Skeletal muscle tissue (tissue), 3 donors: ENCODE measurements at regions not wholly inside any gene's neighbourhood (a gene's known extent, or its start where the extent isn't known, plus 50 kb on each side); places are given as distances from the start of the nearest gene placed in this dataset.

Experiments used
- H3K27ac ChIP-seq: one replicate; pipeline ENCODE4 v1.7.0; 2013; ENCODE audit warnings: mild to moderate bottlenecking, low read depth, low read length, inconsistent platforms
- H3K27me3 ChIP-seq, 3 donors: one replicate each; pipeline ENCODE4 v1.7.0; 2013; ENCODE audit warnings: low read length in 3 of 3; ENCODE audit not compliant: control insufficient read depth in 3 of 3, insufficient read depth in 3 of 3
- H3K36me3 ChIP-seq, 3 donors: one replicate each; pipeline ENCODE4 v1.7.0; 2013; ENCODE audit warnings: low read length in 3 of 3; ENCODE audit not compliant: control insufficient read depth in 3 of 3, insufficient read depth in 3 of 3
- H3K4me1 ChIP-seq, 3 donors: one replicate each; pipeline ENCODE4 v1.7.0; 2013; ENCODE audit warnings: low read length in 3 of 3, mild to moderate bottlenecking in 3 of 3; ENCODE audit not compliant: control insufficient read depth in 3 of 3, insufficient read depth in 3 of 3
- H3K4me3 ChIP-seq, 3 donors: one replicate each; pipeline ENCODE4 v1.7.0; 2013; ENCODE audit warnings: low read length in 3 of 3
- H3K9ac ChIP-seq, 3 donors: one replicate each; pipeline ENCODE4 v1.7.0; 2013; ENCODE audit warnings: low read length in 3 of 3, mild to moderate bottlenecking in 3 of 3, moderate library complexity in 2 of 3, low read depth in 1 of 3
- H3K9me3 ChIP-seq, 3 donors: one replicate each; pipeline ENCODE4 v1.7.0; 2013; ENCODE audit warnings: low read length in 3 of 3; ENCODE audit not compliant: control insufficient read depth in 3 of 3
- donor health status: Osteomylitis.

GRCh38 chr2:65788556-65788955, 356.2 kb upstream of the SPRED2 start:
- no peak overlapping the region for H3K27ac ChIP-seq
- no peak overlapping the region for H3K4me3 ChIP-seq
- no peaks in the 10 kb centered on the region for H3K9me3 ChIP-seq
- no peaks in the 10 kb centered on the region for H3K36me3 ChIP-seq
- no peak overlapping the region for H3K9ac ChIP-seq
- H3K27me3 ChIP-seq: no peaks in the 10 kb centered on the region
- no peaks in the 10 kb centered on the region for H3K4me1 ChIP-seq

DNA sequence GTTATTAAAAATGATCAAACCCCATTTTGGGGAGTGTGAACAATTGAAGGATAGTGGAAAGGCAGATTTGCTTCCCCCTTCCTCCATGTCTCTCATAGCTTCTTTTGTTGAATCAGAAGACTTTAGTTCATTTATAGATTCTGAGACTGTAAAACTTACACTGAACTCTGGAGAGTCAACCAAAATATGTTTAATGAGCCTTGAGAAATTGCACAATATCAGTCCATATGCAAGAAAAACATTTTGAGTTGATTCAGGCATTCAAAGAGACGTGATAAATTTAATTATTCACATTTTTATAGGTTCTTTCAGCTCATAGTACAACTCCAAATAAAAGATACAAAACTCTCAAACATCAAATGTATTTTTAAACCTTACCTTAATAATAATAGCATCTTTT, 354.4 kb upstream of the SPRED2 start:
- Histone ChIP-seq H3K36me3 (no peaks in the 10 kb centered on the region), H3K27me3 (no peaks in the 10 kb centered on the region), H3K9me3 (no peaks in the 10 kb centered on the region), H3K27ac (no peak overlapping the region), H3K9ac (no peak overlapping the region), H3K4me3 (no peak overlapping the region), H3K4me1 (no peaks in the 10 kb centered on the region)

DNA sequence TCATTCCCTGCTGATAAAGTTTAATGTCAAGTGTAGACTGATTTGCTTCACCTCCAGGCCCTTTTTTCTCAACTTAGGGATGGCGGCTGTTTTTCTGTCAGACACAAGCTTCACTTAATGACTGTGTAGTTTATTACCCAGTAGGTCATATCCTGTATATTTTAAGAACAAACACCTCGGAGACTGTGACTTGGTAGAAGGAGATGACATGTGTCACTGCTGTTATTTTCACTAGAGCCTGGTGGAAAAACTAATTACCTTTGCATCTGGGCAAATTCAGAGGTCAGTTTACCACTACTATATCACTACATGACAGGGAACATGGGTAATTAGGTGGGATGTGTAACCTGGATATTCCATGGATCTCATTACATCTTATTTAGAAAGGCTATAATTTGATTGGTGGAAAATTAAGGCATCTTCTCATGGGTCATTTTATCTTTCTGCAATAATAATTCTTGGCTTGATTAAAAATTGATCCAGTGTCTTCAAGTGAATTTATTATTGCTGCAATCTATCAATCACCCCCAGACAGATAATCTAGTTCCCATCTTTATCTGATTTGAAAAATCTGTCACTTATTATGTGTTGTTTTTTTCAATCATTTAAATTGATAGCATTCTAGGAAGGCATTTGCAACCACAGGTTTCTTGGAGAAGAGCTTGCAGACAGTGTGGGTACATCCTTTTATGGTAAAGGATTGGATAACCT, 353.8 kb upstream of the SPRED2 start:
- H3K4me1 ChIP-seq: no peaks in the 10 kb centered on the region
- no peak overlapping the region for H3K9ac ChIP-seq
- no peak overlapping the region for H3K4me3 ChIP-seq
- no peaks in the 10 kb centered on the region for H3K36me3 ChIP-seq
- H3K27ac ChIP-seq: no peak overlapping the region
- no peaks in the 10 kb centered on the region for H3K27me3 ChIP-seq
- H3K9me3 ChIP-seq: no peaks in the 10 kb centered on the region

DNA sequence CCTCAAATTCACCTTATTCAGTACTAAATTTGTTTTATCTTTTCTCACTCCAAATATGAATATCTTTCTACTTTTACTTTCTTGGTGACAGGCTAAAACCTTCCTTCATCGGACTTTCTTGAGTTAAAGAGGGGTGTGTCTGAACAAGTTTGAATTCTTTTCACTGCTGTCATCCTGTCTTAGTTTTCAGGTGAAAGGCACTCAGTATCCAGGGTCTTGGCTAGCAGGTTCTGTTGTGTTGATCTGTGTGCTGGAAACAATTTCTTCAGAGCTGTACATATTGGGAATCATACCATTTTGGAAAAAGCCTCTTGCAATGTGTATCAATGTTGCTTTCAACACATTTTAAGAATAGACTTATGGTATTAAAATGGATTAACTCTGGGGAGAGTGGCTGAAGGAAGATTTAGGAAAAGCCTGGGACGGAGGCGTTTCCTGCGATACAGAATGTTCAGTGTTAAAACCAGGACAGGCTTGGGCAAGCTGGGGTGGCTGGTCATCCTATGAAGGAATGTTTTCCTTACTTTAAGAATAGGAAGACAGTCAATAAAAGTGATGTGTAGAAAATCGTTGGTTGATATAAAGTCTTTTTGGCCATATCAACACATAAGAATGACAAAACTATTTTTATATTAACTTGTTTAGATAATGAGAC, 350.7 kb upstream of the SPRED2 start:
- Histone ChIP-seq H3K27me3 (no peaks in the 10 kb centered on the region), H3K9ac (no peak overlapping the region), H3K4me3 (no peak overlapping the region)

DNA sequence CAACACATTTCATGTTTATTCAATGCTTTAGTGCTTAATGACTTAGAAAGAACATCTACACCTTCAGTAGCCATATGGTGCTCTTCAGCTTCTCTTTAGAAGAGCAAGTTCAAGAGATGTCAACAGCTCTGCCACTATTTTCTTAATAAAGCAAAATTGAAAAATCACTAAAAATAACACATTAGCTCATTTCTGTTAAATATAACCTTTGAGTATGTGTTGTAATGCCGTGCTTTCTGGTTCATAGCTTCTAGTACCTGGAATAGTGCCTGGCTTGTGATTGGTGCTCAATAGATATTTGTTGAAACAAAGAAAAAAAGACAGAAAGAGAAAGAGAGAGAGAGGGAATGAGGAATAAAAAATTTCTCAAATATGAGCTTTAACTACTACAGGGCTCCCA, 349.8 kb upstream of the SPRED2 start:
- Histone ChIP-seq H3K4me3 (no peak overlapping the region), H3K27me3 (no peaks in the 10 kb centered on the region), H3K27ac (no peak overlapping the region), H3K4me1 (no peaks in the 10 kb centered on the region), H3K9ac (no peak overlapping the region), H3K9me3 (no peaks in the 10 kb centered on the region), H3K36me3 (no peaks in the 10 kb centered on the region)

More for the DNA sequence above, 350.7 kb upstream of the SPRED2 start:
- Histone ChIP-seq H3K4me1 (no peaks in the 10 kb centered on the region), H3K27ac (no peak overlapping the region), H3K9me3 (no peaks in the 10 kb centered on the region), H3K36me3 (no peaks in the 10 kb centered on the region)

- no peaks in the 10 kb centered on the region for H3K27me3 ChIP-seq
- no peaks in the 10 kb centered on the region for H3K9me3 ChIP-seq
- H3K9ac ChIP-seq: no peak overlapping the region
- no peaks in the 10 kb centered on the region for H3K4me1 ChIP-seq
- H3K36me3 ChIP-seq: no peaks in the 10 kb centered on the region
- H3K27ac ChIP-seq: no peak overlapping the region
- no peak overlapping the region for H3K4me3 ChIP-seq
Observed at GRCh38 chr2:65781756-65782155, 349.4 kb upstream of the SPRED2 start.

DNA sequence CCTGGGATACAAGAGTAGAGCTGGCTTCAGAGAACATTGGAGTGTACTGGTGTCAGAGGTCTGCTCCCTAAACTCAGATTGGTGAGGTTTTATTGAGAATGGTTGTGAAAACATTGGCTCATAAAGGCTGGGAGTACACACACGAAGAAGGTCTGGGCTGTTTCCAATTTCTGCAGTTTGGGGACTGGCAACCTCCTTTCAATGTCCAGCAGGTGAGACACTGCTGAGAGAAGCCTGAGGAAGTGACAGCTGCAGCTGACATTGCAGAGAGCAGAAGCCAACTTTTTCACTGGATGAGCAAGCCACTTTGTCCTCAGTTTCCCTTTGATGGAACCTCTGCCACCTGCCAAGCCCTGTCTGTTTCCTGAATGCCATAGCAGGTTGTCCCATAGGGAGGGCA, 346.6 kb upstream of the SPRED2 start:
- Histone ChIP-seq H3K36me3 (no peaks in the 10 kb centered on the region), H3K4me1 (no peaks in the 10 kb centered on the region), H3K9ac (no peak overlapping the region), H3K9me3 (no peaks in the 10 kb centered on the region), H3K4me3 (no peak overlapping the region), H3K27ac (no peak overlapping the region), H3K27me3 (no peaks in the 10 kb centered on the region)

DNA sequence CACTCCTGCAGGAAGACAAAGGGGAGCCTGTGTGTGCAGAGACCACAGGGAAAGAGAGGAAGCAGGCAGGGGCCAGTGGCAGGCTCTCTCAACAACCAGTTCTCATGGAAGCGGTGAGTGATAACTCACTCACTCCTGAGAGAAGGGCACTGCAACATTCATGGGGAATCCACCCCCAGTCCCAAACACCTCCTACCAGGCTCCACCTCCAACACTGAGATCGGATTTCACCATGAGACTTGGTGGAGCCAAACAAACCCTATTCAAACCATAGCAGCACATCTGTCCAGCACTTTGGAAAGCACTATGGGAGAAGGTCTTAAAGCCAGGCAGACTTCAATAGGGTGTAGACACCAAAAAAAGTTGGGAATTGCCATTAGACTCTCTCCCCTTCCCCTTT, 345.7 kb upstream of the SPRED2 start:
- Histone ChIP-seq H3K9ac (no peak overlapping the region), H3K27ac (no peak overlapping the region), H3K9me3 (no peaks in the 10 kb centered on the region), H3K4me3 (no peak overlapping the region), H3K36me3 (no peaks in the 10 kb centered on the region), H3K27me3 (no peaks in the 10 kb centered on the region), H3K4me1 (no peaks in the 10 kb centered on the region)

DNA sequence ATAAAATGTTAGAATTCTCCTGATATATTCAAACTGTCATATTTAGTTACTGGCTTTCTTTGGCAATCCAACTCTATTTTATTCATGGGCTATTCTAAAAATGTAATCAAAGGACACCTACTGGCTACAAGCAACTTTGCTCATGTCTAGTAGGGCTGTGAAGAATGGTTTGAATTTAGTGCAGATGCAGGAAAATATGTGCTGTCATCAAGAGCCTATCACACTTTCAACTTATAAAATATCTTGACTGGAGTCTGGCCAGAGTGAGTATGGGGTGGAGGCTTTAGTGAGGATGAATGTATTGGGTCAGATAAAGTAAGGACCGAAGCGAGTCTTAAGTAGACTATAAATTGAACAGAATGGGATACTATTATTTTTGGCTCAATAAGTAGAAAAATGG, 343.4 kb upstream of the SPRED2 start:
- Histone ChIP-seq H3K4me3 (no peak overlapping the region), H3K9me3 (no peaks in the 10 kb centered on the region), H3K27ac (no peak overlapping the region), H3K9ac (no peak overlapping the region), H3K4me1 (no peaks in the 10 kb centered on the region), H3K27me3 (no peaks in the 10 kb centered on the region), H3K36me3 (no peaks in the 10 kb centered on the region)

DNA sequence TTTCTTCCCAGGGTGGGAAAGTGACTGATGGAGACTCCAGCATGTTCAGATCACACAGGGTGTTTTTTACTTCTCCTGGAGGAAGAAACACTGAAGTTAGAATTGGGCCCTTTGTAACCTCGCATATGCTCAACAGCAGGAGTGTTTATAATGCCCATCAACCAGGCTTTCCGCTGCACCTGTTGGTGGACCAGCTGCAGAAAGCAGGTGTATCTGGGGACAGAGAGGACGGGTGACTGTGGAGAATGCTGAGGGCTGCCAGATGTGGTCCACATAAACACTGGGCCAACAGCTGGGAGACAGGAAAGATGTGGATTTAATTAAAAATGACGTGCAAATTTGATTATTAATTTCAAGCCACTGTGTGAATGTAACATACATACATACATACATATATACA, 335.5 kb upstream of the SPRED2 start:
- no peaks in the 10 kb centered on the region for H3K4me1 ChIP-seq
- no peaks in the 10 kb centered on the region for H3K36me3 ChIP-seq
- H3K9ac ChIP-seq: no peak overlapping the region
- H3K9me3 ChIP-seq: no peaks in the 10 kb centered on the region
- H3K4me3 ChIP-seq: no peak overlapping the region
- H3K27ac ChIP-seq: no peak overlapping the region
- peaks cover 0 to 4% (median 0%) of the 10 kb centered on the region in 3 donors for H3K27me3 ChIP-seq
